ENCODE measurements at regions not wholly inside any gene's neighbourhood (a gene's known extent, or its start where the extent isn't known, plus 50 kb on each side); places are given as distances from the start of the nearest gene placed in this dataset.

DNA sequence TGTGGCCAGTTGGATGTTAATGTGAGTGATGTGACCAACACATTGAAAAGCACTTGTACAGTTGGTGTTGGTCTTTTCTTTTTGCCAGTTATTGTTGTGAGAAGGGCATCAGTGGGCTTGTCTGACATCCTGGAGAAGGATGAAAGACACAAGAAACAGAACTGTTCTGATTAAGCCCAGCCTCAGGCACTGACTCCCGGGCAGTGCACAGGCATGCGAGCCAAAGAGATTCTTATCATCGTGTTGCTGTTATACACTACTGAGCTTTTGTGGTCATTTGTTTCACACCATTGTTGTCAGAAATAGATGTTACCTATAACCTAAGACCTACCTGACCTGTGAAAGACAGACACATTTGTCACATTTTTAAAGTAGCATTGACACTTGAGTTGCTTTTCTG lies 236.8 kb upstream of the CA10 start:
- TF ChIP-seq POLR2A (IDR thresholded peaks at IDR 0.05) (no peak), CTCF (IDR thresholded peaks at IDR 0.05) (no peak)

Data from thyroid gland (tissue), 4 donors.